Fibroblast of the aortic adventitia (primary cell): ENCODE measurements at regions not wholly inside any gene's neighbourhood (a gene's known extent, or its start where the extent isn't known, plus 50 kb on each side); places are given as distances from the start of the nearest gene placed in this dataset.

Experiments
- DNase-seq: peaks from one replicate; pipeline ENCODE4 v3.0.0-alpha.2; 2010; ENCODE audit warnings: low read depth
- H3K4me3 ChIP-seq: 2 replicates; pipeline ENCODE4 v1.5.1; 2011; ENCODE audit warnings: low read depth, mild to moderate bottlenecking, control low read depth, low read length, moderate library complexity
- CTCF ChIP-seq: IDR thresholded peaks from 2 replicates; pipeline ENCODE4 v1.5.1; 2011; ENCODE audit warnings: mild to moderate bottlenecking, low read length, control low read depth, inconsistent platforms; ENCODE audit not compliant: insufficient read depth

- no peak overlapping the region for H3K4me3 ChIP-seq
- DNase-seq = no peak
- TF ChIP-seq CTCF = no peak
These were observed 154.3 kb downstream of the RMST start for GRCh38 chr12:97616946-97617345.

DNA sequence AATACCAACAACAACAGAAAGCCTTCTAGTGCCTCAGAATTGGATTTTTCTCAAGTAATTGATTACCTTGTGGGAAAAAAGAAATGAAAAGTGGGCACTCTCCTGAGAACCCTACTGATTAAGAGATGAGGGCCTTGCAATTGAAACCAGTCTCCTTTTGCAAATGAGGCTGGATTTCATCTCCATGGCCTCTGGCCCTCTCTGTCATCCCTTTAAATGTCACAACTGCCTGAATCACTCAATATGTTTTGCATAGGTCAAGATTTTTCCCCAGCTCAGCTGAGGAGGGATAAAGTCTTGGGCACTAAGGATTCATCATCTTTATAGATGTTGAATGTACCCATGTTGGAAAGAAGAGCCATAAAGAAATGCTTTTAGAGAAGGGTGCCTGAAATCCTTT, 166.4 kb downstream of the RMST start:
- no peak for DNase-seq
- no peak for TF ChIP-seq CTCF
- H3K4me3 ChIP-seq = no peak overlapping the region

DNA sequence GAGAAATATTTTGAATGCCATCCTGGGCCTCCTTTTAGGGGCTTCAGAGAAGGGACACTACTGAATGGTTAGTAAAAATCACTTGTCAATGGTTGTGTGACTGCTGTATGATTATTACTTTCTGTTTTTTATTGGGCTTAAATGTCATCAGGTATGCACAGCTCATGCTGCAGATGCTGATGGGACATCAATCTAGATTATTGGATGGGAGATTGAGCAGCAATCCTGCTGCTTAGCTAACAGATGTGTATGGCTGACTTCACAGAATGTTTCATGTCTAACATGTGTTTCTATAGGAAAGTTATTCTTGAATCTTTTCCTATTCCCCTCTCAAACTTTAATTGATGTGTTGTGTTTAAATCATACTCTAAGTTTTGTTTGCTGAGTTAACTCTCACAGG, 166.8 kb downstream of the RMST start:
- no peak for DNase-seq
- no peak for TF ChIP-seq CTCF

DNA sequence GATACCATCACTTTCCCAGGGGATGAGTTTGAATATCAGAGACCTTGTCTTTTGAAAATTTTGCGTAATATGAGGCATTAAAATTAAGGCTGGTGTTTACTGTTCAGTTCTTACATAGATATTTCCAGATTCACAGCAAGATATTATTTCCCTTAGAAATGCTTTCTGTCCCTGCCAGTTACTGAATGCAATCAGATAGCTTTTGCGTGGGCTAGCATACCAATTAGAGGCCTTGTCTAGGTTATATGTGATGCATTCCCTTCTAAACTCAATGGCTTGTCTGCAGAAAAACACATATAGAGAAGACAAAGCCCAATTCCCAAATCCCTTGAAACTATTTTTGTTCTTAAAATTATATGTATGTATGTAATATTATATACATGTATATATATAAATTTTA, 167.8 kb downstream of the RMST start:
- no peak overlapping the region for H3K4me3 ChIP-seq
- no peak for TF ChIP-seq CTCF
- DNase-seq = no peak

More for the DNA sequence above, 166.8 kb downstream of the RMST start:
- H3K4me3 ChIP-seq = no peak overlapping the region

DNA sequence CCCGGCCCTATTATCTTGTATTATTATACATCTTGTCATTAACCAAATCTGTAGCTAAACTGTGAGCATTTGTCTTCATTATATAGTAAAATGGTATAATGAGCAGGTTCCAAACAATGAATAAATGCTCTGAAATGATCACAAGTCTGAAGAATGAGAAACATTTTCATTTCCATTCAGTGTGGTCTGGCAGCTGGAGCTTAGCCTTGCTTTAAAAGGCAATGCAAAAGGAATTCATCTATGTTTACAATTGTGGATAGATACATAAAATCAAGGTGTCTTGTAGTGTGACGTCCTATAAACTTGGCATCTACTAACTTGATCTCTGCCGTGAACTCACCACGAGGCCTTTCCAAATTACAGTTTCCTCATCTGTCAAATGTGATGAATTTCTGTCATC, 168.3 kb downstream of the RMST start:
- no peak for TF ChIP-seq CTCF

GRCh38 chr12:97637770-97638169, 175.2 kb downstream of the RMST start:
- no peak overlapping the region for H3K4me3 ChIP-seq
- TF ChIP-seq CTCF = no peak
- DNase-seq = no peak

More for the DNA sequence above, 168.3 kb downstream of the RMST start:
- H3K4me3 ChIP-seq = no peak overlapping the region
- DNase-seq = no peak

DNA sequence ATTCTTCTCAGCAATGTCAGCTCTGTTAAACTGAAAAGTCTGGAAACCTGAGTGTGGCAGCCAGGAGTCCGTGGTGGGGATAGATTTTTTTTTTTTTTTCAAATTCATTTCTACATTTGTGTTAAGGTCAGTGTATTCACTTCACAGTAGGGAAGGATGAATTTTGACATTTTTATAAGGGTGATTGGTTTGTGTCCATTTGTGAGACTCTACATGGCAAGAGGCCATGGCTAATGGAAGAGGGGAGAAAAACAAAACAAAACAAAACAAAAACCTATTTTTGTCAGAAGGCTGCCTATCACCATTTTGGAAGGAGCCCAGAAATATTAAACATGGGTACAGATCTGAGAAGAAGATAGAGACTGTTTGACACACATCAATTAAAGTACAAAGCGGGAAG, 176.1 kb downstream of the RMST start:
- H3K4me3 ChIP-seq = no peak overlapping the region
- TF ChIP-seq CTCF = no peak
- no peak for DNase-seq
